Stimulated activated naive CD8-positive, alpha-beta T cell treated with anti-CD3 and anti-CD28 coated beads, Interleukin-15, amount 100 ng/mL, for 72 hours (primary cell): ENCODE measurements at regions not wholly inside any gene's neighbourhood (a gene's known extent, or its start where the extent isn't known, plus 50 kb on each side); places are given as distances from the start of the nearest gene placed in this dataset.
"Not testable (repeated sequence)": the region's sequence is repeated elsewhere in the genome, so short reads cannot be mapped to it uniquely, and the experiment has no call there.

ENCODE experiments used
- ATAC-seq: fragments of 150-1000 bp; cut with Tn5 transposase; 2 replicates; pipeline ENCODE4 v1.10.0; 2021; ENCODE audit warnings: mild to moderate bottlenecking, moderate library complexity
- DNase-seq, 2 donors: peaks; one replicate each; pipeline ENCODE4 v3.0.0; 2021 to 2022
- H3K27ac Mint-ChIP-seq, 2 donors: one replicate each; pipeline ENCODE4 v1.8.0; 2022; ENCODE audit warnings: mild to moderate bottlenecking in 2 of 2, mixed read lengths in 2 of 2, moderate library complexity in 2 of 2
- H3K27me3 Mint-ChIP-seq: one replicate; pipeline ENCODE4 v1.8.0; 2022; ENCODE audit warnings: mixed read lengths
- H3K4me1 Mint-ChIP-seq: one replicate; pipeline ENCODE4 v1.8.0; 2022; ENCODE audit warnings: mild to moderate bottlenecking, mixed read lengths
- H3K4me3 Mint-ChIP-seq, 2 donors: one replicate each; pipeline ENCODE4 v1.8.0; 2022; ENCODE audit warnings: mild to moderate bottlenecking in 2 of 2, mixed read lengths in 2 of 2, moderate library complexity in 1 of 2
- H3K9me3 Mint-ChIP-seq, 2 donors: one replicate each; pipeline ENCODE4 v1.8.0; 2022; ENCODE audit warnings: mixed read lengths in 2 of 2

- ATAC-seq (no peak), DNase-seq (no peak)
- Mint-ChIP-seq H3K4me1 (no peaks in the 10 kb centered on the region), H3K27me3 (no peaks in the 10 kb centered on the region), H3K27ac (no peak overlapping the region), H3K9me3 (peaks cover 8 to 17% of the 10 kb centered on the region in 2 donors), H3K4me3 (no peak overlapping the region)
These were observed 1785.4 kb downstream of the LRRC4C start for GRCh38 chr11:39674024-39674423.

- no peaks in the 10 kb centered on the region for H3K4me1 Mint-ChIP-seq
- no peaks in the 10 kb centered on the region for H3K27me3 Mint-ChIP-seq
- H3K9me3 Mint-ChIP-seq = peaks cover 19 to 25% of the 10 kb centered on the region in 2 donors
- ATAC-seq (no peak), DNase-seq (no peak)
- H3K4me3 Mint-ChIP-seq = no peak overlapping the region
- H3K27ac Mint-ChIP-seq = no peak overlapping the region
These were observed 1790.8 kb downstream of the LRRC4C start for GRCh38 chr11:39668640-39669039.

DNA sequence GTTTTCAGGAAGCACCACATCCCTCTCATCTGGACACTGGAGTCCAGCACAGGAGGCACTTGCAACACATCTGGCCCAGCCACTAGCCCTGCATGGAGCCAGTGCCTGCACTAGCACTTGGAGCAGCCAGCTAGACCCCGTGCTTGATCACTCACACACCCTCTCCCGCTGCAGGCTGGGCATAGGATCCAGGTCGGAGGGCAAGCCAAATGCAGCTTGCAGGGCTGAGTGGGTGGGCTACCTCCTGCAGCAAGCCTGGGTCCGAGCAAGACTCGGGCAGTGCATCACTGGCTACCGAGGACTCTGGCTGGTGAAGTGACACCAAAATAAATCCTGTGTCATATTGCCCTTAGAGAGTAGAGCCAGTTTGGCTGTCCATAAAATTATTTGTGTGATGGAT lies 1795.4 kb downstream of the LRRC4C start:
- Mint-ChIP-seq H3K4me3 (no peak overlapping the region), H3K27me3 (no peaks in the 10 kb centered on the region), H3K9me3 (peaks cover 24 to 25% of the 10 kb centered on the region in 2 donors), H3K27ac (no peak overlapping the region), H3K4me1 (no peaks in the 10 kb centered on the region)
- ATAC-seq = no peak
- DNase-seq = no peak

DNA sequence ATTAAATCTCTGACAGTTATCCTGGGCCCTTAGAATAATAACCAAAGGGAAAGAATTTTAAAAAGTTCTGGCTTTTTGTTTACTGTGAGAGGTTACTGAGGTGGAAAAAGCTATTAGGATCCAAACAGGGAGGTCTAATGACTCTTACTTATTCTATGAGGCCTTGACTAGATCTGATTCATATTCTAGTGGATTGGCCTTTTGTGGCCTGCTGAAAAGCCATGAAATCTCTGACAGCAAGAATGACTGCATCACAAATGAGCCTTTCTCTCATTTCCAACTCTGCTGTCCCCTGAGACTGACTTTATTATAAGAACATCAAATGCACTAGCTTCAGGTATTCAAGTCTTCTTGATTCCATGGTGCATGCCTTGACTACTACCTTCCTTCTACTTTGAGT lies 1797.6 kb downstream of the LRRC4C start:
- no peaks in the 10 kb centered on the region for H3K4me1 Mint-ChIP-seq
- no peak overlapping the region for H3K4me3 Mint-ChIP-seq
- peaks cover 16 to 25% of the 10 kb centered on the region in 2 donors for H3K9me3 Mint-ChIP-seq
- no peaks in the 10 kb centered on the region for H3K27me3 Mint-ChIP-seq
- DNase-seq (no peak), ATAC-seq (no peak)
- no peak overlapping the region for H3K27ac Mint-ChIP-seq

GRCh38 chr11:39651857-39652461 lies 1807.5 kb downstream of the LRRC4C start:
- H3K27me3 Mint-ChIP-seq = no peaks in the 10 kb centered on the region
- no peak overlapping the region for H3K4me3 Mint-ChIP-seq
- no peak overlapping the region for H3K27ac Mint-ChIP-seq
- no peaks in the 10 kb centered on the region for H3K4me1 Mint-ChIP-seq
- peaks cover 4 to 22% of the 10 kb centered on the region in 2 donors for H3K9me3 Mint-ChIP-seq
- no peak for ATAC-seq
- DNase-seq = no peak

- ATAC-seq (no peak), DNase-seq (no peak)
- no peak overlapping the region for H3K27ac Mint-ChIP-seq
- H3K4me3 Mint-ChIP-seq = no peak overlapping the region
- H3K4me1 Mint-ChIP-seq = no peaks in the 10 kb centered on the region
- peaks cover 31 to 33% of the 10 kb centered on the region in 2 donors for H3K9me3 Mint-ChIP-seq
- H3K27me3 Mint-ChIP-seq = no peaks in the 10 kb centered on the region
These were observed 1817.7 kb downstream of the LRRC4C start for GRCh38 chr11:39641751-39642150.

GRCh38 chr11:39630365-39630764 lies 1829.1 kb downstream of the LRRC4C start:
- H3K4me1 Mint-ChIP-seq = no peaks in the 10 kb centered on the region
- no peak overlapping the region for H3K27ac Mint-ChIP-seq
- DNase-seq = no peak
- peaks cover 0 to 15% of the 10 kb centered on the region in 2 donors for H3K9me3 Mint-ChIP-seq
- no peaks in the 10 kb centered on the region for H3K27me3 Mint-ChIP-seq
- no peak overlapping the region for H3K4me3 Mint-ChIP-seq
- no peak for ATAC-seq

DNA sequence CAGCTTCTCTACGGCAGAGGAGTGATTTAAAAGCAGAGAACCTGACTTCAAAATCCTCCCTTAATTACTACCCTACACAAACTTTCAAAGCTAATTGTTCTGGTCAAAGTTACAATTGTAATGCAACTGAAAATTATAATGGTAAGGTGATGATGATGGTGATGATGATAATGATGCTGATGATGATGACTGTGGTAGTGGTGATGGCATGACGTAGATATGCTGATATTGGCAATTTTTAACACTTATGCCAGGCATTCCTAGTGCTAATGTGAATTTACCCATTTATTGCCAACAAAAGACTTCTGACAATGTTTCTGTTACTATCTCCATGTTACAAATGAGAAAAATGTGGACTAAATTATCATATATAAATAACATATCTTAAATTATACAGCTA lies 1831.1 kb downstream of the LRRC4C start:
- no peak overlapping the region for H3K4me3 Mint-ChIP-seq
- no peaks in the 10 kb centered on the region for H3K27me3 Mint-ChIP-seq
- DNase-seq (no peak), ATAC-seq (no peak)
- no peak overlapping the region for H3K27ac Mint-ChIP-seq
- no peaks in the 10 kb centered on the region for H3K4me1 Mint-ChIP-seq
- H3K9me3 Mint-ChIP-seq = peaks cover 0 to 6% of the 10 kb centered on the region in 2 donors

DNA sequence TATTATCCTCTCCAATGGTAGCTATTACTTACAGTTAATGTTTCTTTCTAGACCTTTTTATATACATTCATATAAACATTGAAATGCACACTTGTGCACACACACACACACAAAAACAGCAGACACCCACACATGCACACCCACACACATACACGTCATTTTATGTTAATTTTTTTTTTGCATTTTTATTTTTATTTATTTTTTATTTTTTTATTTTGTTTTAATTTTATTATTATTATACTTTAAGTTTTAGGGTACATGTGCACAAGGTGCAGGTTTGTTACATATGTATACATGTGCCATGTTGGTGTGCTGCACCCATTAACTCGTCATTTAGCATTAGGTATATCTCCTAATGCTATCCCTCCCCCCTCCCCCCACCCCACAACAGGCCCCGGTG lies 1839.1 kb downstream of the LRRC4C start:
- ATAC-seq = not testable (repeated sequence)

GRCh38 chr11:39617971-39618370 lies 1841.5 kb downstream of the LRRC4C start:
- Mint-ChIP-seq H3K27ac (no peak overlapping the region), H3K4me3 (no peak overlapping the region), H3K4me1 (no peaks in the 10 kb centered on the region), H3K9me3 (peaks cover 11 to 13% of the 10 kb centered on the region in 2 donors), H3K27me3 (no peaks in the 10 kb centered on the region)
- DNase-seq (no peak), ATAC-seq (no peak)

More for the DNA sequence above, 1839.1 kb downstream of the LRRC4C start:
- DNase-seq, H3K4me3 Mint-ChIP-seq, H3K4me1 Mint-ChIP-seq, H3K27ac Mint-ChIP-seq, H3K27me3 Mint-ChIP-seq: not testable (repeated sequence)
- H3K9me3 Mint-ChIP-seq = peaks cover 11 to 13% of the 10 kb centered on the region in 2 donors

GRCh38 chr11:39589391-39589790 lies 1870.1 kb downstream of the LRRC4C start:
- Mint-ChIP-seq H3K4me1 (no peaks in the 10 kb centered on the region), H3K27me3 (no peaks in the 10 kb centered on the region), H3K9me3 (peaks cover 0 to 4% of the 10 kb centered on the region in 2 donors), H3K4me3 (no peak overlapping the region), H3K27ac (no peak overlapping the region)
- DNase-seq = no peak
- no peak for ATAC-seq

- DNase-seq = no peak
- Mint-ChIP-seq H3K27ac (no peak overlapping the region), H3K9me3 (peaks cover 4 to 12% of the 10 kb centered on the region in 2 donors), H3K27me3 (no peaks in the 10 kb centered on the region), H3K4me1 (no peaks in the 10 kb centered on the region), H3K4me3 (no peak overlapping the region)
- ATAC-seq = no peak
These were observed 1873.4 kb downstream of the LRRC4C start for GRCh38 chr11:39586036-39586435.

- no peak for DNase-seq
- Mint-ChIP-seq H3K4me3 (no peak overlapping the region), H3K9me3 (peaks cover 9 to 14% of the 10 kb centered on the region in 2 donors)
These were observed 1888.4 kb downstream of the LRRC4C start for GRCh38 chr11:39571081-39571480.

GRCh38 chr11:39570526-39570925 lies 1888.9 kb downstream of the LRRC4C start:
- DNase-seq (no peak), ATAC-seq (no peak)
- Mint-ChIP-seq H3K4me1 (no peaks in the 10 kb centered on the region), H3K27ac (no peak overlapping the region), H3K27me3 (no peaks in the 10 kb centered on the region), H3K9me3 (peaks cover 9 to 18% of the 10 kb centered on the region in 2 donors), H3K4me3 (no peak overlapping the region)

More at GRCh38 chr11:39571081-39571480, 1888.4 kb downstream of the LRRC4C start:
- H3K4me1 Mint-ChIP-seq = no peaks in the 10 kb centered on the region
- no peaks in the 10 kb centered on the region for H3K27me3 Mint-ChIP-seq
- no peak for ATAC-seq
- no peak overlapping the region for H3K27ac Mint-ChIP-seq

DNA sequence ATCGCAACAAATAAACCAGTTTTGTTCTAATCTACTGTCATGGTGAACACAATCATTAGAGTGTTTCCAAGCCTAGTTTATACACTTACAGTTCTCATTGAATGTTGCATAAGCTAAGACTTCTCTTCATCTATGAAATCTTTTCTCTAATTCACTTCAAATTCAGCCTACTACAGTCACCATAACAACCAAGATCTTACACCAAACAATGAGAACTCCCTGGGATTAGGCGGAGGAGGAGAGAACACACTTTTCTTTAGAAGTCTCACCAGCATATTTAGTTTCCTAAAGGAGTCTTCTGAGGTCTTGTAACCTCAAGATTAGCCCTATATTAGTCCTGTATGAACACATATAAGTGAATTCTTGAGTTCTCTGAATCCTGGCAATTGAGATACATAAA lies 1889.7 kb downstream of the LRRC4C start:
- ATAC-seq = no peak
- H3K4me1 Mint-ChIP-seq = no peaks in the 10 kb centered on the region

DNA sequence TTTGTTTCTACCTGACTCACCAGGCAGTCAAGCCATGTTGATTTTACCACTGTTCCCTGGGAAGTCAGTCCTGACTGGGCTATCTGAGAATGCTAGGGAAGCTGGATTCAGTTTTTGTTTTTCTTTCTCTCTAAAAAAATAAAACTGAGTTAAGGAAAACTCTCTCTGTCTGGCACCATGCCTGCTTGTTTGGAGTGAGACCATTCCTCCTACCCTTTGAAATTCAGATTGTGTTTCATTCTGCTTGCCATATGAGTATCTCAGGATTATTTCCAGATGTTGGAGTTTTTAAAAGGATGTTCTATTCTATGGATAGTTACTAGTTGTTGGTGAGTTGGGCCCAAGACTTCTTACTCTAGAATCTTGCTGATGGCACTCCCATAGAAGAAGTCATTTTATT lies 1917.0 kb downstream of the LRRC4C start:
- Mint-ChIP-seq H3K4me1 (no peaks in the 10 kb centered on the region), H3K27me3 (no peaks in the 10 kb centered on the region), H3K27ac (no peak overlapping the region), H3K4me3 (no peak overlapping the region), H3K9me3 (peaks cover 19 to 23% of the 10 kb centered on the region in 2 donors)
- DNase-seq (no peak), ATAC-seq (no peak)

More for the DNA sequence above, 1889.7 kb downstream of the LRRC4C start:
- H3K9me3 Mint-ChIP-seq = peaks cover 16 to 25% of the 10 kb centered on the region in 2 donors
- H3K27ac Mint-ChIP-seq = no peak overlapping the region
- DNase-seq = no peak
- no peak overlapping the region for H3K4me3 Mint-ChIP-seq
- H3K27me3 Mint-ChIP-seq = no peaks in the 10 kb centered on the region

- Mint-ChIP-seq H3K4me3 (no peak overlapping the region), H3K9me3 (peaks cover 19 to 24% of the 10 kb centered on the region in 2 donors), H3K27ac (no peak overlapping the region), H3K27me3 (no peaks in the 10 kb centered on the region), H3K4me1 (no peaks in the 10 kb centered on the region)
- ATAC-seq (no peak), DNase-seq (no peak)
These were observed 1917.5 kb downstream of the LRRC4C start for GRCh38 chr11:39541945-39542351.
